GM19351 (cell line): ENCODE measurements at regions not wholly inside any gene's neighbourhood (a gene's known extent, or its start where the extent isn't known, plus 50 kb on each side); places are given as distances from the start of the nearest gene placed in this dataset.
"Not testable (repeated sequence)": the region's sequence is repeated elsewhere in the genome, so short reads cannot be mapped to it uniquely, and the experiment has no call there.

Experiments
- ATAC-seq: cut with Tn5 transposase; IDR thresholded peaks from one replicate; pipeline ENCODE4 v1.9.1; 2021; ENCODE audit warnings: mild to moderate bottlenecking, moderate library complexity; ENCODE audit not compliant: unreplicated experiment

GRCh38 chr2:89855752-89856151 lies 1164.3 kb downstream of the RPIA start:
- ATAC-seq, result not testable (repeated sequence)

- not testable (repeated sequence) for ATAC-seq
Observed at GRCh38 chr2:89856305-89856704, 1164.8 kb downstream of the RPIA start.

- ATAC-seq, result not testable (repeated sequence)
Observed at GRCh38 chr2:89862164-89862563, 1170.7 kb downstream of the RPIA start.

- peak; percentile 63 for ATAC-seq
Observed at GRCh38 chr2:89863209-89863608, 1171.7 kb downstream of the RPIA start.

GRCh38 chr2:89874810-89875595 lies 1183.5 kb downstream of the RPIA start:
- not testable (repeated sequence) for ATAC-seq

GRCh38 chr2:89876445-89876844 lies 1185.0 kb downstream of the RPIA start:
- ATAC-seq, result not testable (repeated sequence)

GRCh38 chr2:89876878-89877277 lies 1185.4 kb downstream of the RPIA start:
- not testable (repeated sequence) for ATAC-seq

- ATAC-seq, result peak; percentile 87
Observed at GRCh38 chr2:89882880-89883279, 1191.4 kb downstream of the RPIA start.

GRCh38 chr2:89883624-89884023 lies 1192.2 kb downstream of the RPIA start:
- not testable (repeated sequence) for ATAC-seq

GRCh38 chr2:89885071-89885470 lies 1193.6 kb downstream of the RPIA start:
- peak; percentile 39 for ATAC-seq

- ATAC-seq, result not testable (repeated sequence)
Observed at GRCh38 chr2:89888693-89889092, 1197.2 kb downstream of the RPIA start.

GRCh38 chr2:89890185-89890773 lies 1198.8 kb downstream of the RPIA start:
- not testable (repeated sequence) for ATAC-seq

GRCh38 chr2:89894988-89895387 lies 1203.5 kb downstream of the RPIA start:
- not testable (repeated sequence) for ATAC-seq

- ATAC-seq, result not testable (repeated sequence)
Observed at GRCh38 chr2:89895629-89896028, 1204.2 kb downstream of the RPIA start.

- not testable (repeated sequence) for ATAC-seq
Observed at GRCh38 chr2:89927018-89927417, 1235.5 kb downstream of the RPIA start.

GRCh38 chr2:89935436-89935835 lies 1244.0 kb downstream of the RPIA start:
- ATAC-seq, result not testable (repeated sequence)

GRCh38 chr2:89936011-89936410 lies 1244.5 kb downstream of the RPIA start:
- not testable (repeated sequence) for ATAC-seq

- ATAC-seq, result peak; percentile 56
Observed at GRCh38 chr2:89936559-89936958, 1245.1 kb downstream of the RPIA start.

- ATAC-seq, result peak; percentile 95
Observed at GRCh38 chr2:89938756-89939155, 1247.3 kb downstream of the RPIA start.

GRCh38 chr2:89944267-89944666 lies 1252.8 kb downstream of the RPIA start:
- ATAC-seq, result not testable (repeated sequence)

GRCh38 chr2:89945004-89945616 lies 1253.6 kb downstream of the RPIA start:
- ATAC-seq, result not testable (repeated sequence)
